HUES64 (cell line): ENCODE measurements at regions not wholly inside any gene's neighbourhood (a gene's known extent, or its start where the extent isn't known, plus 50 kb on each side); places are given as distances from the start of the nearest gene placed in this dataset.

ENCODE experiments used
- H3K27ac ChIP-seq: 2 replicates; pipeline ENCODE4 v1.7.0; 2013; ENCODE audit warnings: low read depth, low read length, inconsistent platforms
- H3K27me3 ChIP-seq: 2 replicates; pipeline ENCODE4 v1.6.1; 2013; ENCODE audit warnings: mild to moderate bottlenecking, low read length; ENCODE audit not compliant: insufficient read depth
- H3K36me3 ChIP-seq: 2 replicates; pipeline ENCODE4 v1.6.1; 2013; ENCODE audit warnings: mild to moderate bottlenecking, low read length; ENCODE audit not compliant: insufficient read depth
- H3K4me1 ChIP-seq: 2 replicates; pipeline ENCODE4 v1.6.1; 2013; ENCODE audit warnings: mild to moderate bottlenecking, low read length, moderate library complexity; ENCODE audit not compliant: insufficient read depth
- H3K4me3 ChIP-seq: 2 replicates; pipeline ENCODE4 v1.5.1; 2013; ENCODE audit warnings: mild to moderate bottlenecking, low read length, moderate library complexity
- H3K9ac ChIP-seq: 2 replicates; pipeline ENCODE4 v1.6.1; 2013; ENCODE audit warnings: mild to moderate bottlenecking, low read depth, low read length
- H3K9me3 ChIP-seq: 2 replicates; pipeline ENCODE4 v1.6.1; 2013; ENCODE audit warnings: low read depth, low read length; ENCODE audit not compliant: insufficient read depth
- WGBS: fragments of 150-250, 120-280 bp; methylation state at CpG from one replicate; pipeline ENCODE4 v1.1.7; 2013; ENCODE audit warnings: missing lambda C conversion rate; 5-methylcytosine and 5-hydroxymethylcytosine counted together

GRCh38 chr12:127925971-127926370, 341.0 kb upstream of the TMEM132C start:
- WGBS, result 47% methylated on average over 4 of the region's 4 CpGs
- no peaks in the 10 kb centered on the region for H3K4me1 ChIP-seq
- no peak overlapping the region for H3K4me3 ChIP-seq
- H3K9me3 ChIP-seq, result no peaks in the 10 kb centered on the region
- H3K36me3 ChIP-seq, result no peaks in the 10 kb centered on the region
- H3K27ac ChIP-seq, result no peak overlapping the region
- H3K9ac ChIP-seq, result no peak overlapping the region
- no peaks in the 10 kb centered on the region for H3K27me3 ChIP-seq

GRCh38 chr12:127928178-127928577, 338.8 kb upstream of the TMEM132C start:
- Histone ChIP-seq H3K27ac (no peak overlapping the region), H3K9ac (no peak overlapping the region), H3K36me3 (no peaks in the 10 kb centered on the region), H3K4me3 (no peak overlapping the region), H3K27me3 (no peaks in the 10 kb centered on the region), H3K9me3 (no peaks in the 10 kb centered on the region), H3K4me1 (no peaks in the 10 kb centered on the region)
- WGBS, result 74% methylated on average over 5 of the region's 5 CpGs

DNA sequence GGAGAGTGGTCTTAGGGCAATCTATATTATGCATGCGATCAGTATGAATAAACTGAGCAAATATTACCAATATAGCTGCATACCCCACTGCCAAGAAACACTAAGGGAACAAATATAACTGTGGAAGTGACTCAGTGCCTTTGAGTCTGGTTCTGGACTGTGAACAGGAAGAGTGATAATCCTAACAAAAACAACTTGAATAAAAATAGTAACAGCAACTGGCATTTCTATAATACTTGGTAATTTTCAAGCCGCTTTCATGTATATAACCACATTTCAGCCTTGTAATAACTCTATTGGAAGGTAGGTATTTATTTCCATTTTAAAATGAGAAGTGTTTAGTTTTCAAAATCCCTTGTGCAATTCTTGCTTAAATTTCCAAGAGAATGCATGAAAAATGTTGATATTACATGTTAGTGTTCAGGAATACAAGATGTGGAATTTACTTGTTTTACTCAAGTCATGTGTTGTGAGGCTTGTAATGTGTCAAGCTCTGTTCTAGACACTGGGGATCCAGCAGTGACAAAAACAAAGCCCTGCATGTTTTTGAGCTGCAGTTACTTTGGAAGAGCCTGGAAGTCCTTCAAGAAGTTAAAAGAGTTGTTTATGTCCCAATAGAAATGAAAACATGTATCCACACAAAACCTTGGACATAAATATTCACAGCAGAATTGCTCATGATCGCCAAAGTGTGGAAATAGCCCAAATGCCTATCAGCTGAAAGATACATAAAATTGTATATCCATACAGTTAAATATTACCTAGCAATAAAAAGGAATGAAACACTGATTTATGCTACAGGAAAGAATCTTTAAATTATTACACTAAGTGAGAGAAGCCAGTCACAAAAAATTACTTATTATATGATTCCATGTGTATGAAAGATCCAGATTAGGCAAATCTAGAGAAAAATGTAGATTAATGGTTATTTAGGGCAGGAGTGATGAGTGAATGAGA, 338.1 kb upstream of the TMEM132C start:
- Histone ChIP-seq H3K9me3 (no peaks in the 10 kb centered on the region), H3K27me3 (no peaks in the 10 kb centered on the region), H3K4me3 (no peak overlapping the region), H3K36me3 (no peaks in the 10 kb centered on the region), H3K4me1 (no peaks in the 10 kb centered on the region), H3K27ac (no peak overlapping the region), H3K9ac (no peak overlapping the region)
- 93% methylated on average over 1 of the region's 3 CpGs for WGBS

DNA sequence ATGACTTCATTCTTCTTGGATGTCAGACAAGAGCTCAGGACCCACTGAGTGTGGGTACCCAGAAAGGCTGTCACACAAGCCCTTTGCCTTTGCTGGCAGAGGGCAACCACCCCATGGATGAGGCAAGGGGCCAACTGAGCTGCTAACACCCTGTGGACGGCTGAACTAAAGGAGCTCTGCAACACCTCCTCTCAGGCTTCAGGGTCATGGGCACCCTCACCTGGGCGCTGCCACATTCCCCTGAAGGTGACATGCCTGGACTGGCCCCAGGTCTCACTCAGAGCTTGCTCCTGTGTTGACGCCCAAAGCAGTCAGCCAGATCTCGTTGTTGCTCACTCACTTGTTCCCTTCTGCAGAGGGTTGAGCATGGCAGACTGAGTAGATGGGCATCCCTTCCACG, 336.8 kb upstream of the TMEM132C start:
- no peaks in the 10 kb centered on the region for H3K4me1 ChIP-seq
- no peak overlapping the region for H3K9ac ChIP-seq
- no peak overlapping the region for H3K27ac ChIP-seq
- 77% methylated on average over 5 of the region's 5 CpGs for WGBS
- no peaks in the 10 kb centered on the region for H3K36me3 ChIP-seq
- H3K27me3 ChIP-seq, result no peaks in the 10 kb centered on the region
- H3K4me3 ChIP-seq, result no peak overlapping the region
- no peaks in the 10 kb centered on the region for H3K9me3 ChIP-seq

- Histone ChIP-seq H3K9me3 (no peaks in the 10 kb centered on the region), H3K9ac (no peak overlapping the region), H3K4me1 (no peaks in the 10 kb centered on the region), H3K4me3 (no peak overlapping the region), H3K36me3 (no peaks in the 10 kb centered on the region), H3K27ac (no peak overlapping the region), H3K27me3 (no peaks in the 10 kb centered on the region)
- no CpG with 5 or more reads among the region's 1 CpG for WGBS
Measured at GRCh38 chr12:127934409-127934808, 332.6 kb upstream of the TMEM132C start.

GRCh38 chr12:127936463-127936862, 330.5 kb upstream of the TMEM132C start:
- WGBS, result 97% methylated on average over 2 of the region's 2 CpGs
- Histone ChIP-seq H3K27ac (no peak overlapping the region), H3K9me3 (no peaks in the 10 kb centered on the region), H3K4me3 (no peak overlapping the region), H3K36me3 (no peaks in the 10 kb centered on the region), H3K27me3 (no peaks in the 10 kb centered on the region), H3K4me1 (no peaks in the 10 kb centered on the region), H3K9ac (no peak overlapping the region)

DNA sequence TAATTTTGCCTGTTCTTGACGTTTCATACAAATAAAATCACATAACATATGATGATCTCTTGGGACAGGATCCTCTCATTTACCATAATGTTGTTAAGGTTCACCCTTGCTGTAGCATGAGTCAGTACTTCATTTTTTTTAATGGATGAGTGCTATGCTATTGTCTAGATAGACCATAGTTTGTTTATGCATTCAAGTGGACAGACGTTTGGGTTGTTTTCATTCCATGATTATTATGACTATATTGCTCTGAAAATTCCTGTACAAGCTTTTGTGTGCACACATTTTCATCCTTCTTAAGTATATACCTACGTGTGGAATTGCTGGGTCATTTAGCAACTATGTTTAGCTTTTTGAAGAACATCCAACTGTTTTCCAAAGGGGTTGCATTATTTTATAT, 325.6 kb upstream of the TMEM132C start:
- no peak overlapping the region for H3K27ac ChIP-seq
- H3K4me1 ChIP-seq, result no peaks in the 10 kb centered on the region
- no peak overlapping the region for H3K4me3 ChIP-seq
- H3K9me3 ChIP-seq, result no peaks in the 10 kb centered on the region
- H3K36me3 ChIP-seq, result no peaks in the 10 kb centered on the region
- no peaks in the 10 kb centered on the region for H3K27me3 ChIP-seq
- 90% methylated on average over 3 of the region's 3 CpGs for WGBS
- no peak overlapping the region for H3K9ac ChIP-seq

- no peak overlapping the region for H3K4me3 ChIP-seq
- H3K27ac ChIP-seq, result no peak overlapping the region
- no peaks in the 10 kb centered on the region for H3K36me3 ChIP-seq
- no peaks in the 10 kb centered on the region for H3K9me3 ChIP-seq
- WGBS, result 91% methylated on average over 3 of the region's 3 CpGs
- no peaks in the 10 kb centered on the region for H3K4me1 ChIP-seq
- H3K27me3 ChIP-seq, result no peaks in the 10 kb centered on the region
- H3K9ac ChIP-seq, result no peak overlapping the region
Measured at GRCh38 chr12:127942981-127943380, 324.0 kb upstream of the TMEM132C start.

- 87% methylated on average over 10 of the region's 10 CpGs for WGBS
- H3K27ac ChIP-seq, result no peak overlapping the region
- no peaks in the 10 kb centered on the region for H3K9me3 ChIP-seq
- no peaks in the 10 kb centered on the region for H3K27me3 ChIP-seq
- no peaks in the 10 kb centered on the region for H3K4me1 ChIP-seq
- no peak overlapping the region for H3K4me3 ChIP-seq
- no peak overlapping the region for H3K9ac ChIP-seq
- H3K36me3 ChIP-seq, result no peaks in the 10 kb centered on the region
Measured at GRCh38 chr12:127943481-127944210, 323.3 kb upstream of the TMEM132C start.

GRCh38 chr12:127944211-127944899, 322.6 kb upstream of the TMEM132C start:
- no peak overlapping the region for H3K27ac ChIP-seq
- WGBS, result 95% methylated on average over 9 of the region's 9 CpGs

More at GRCh38 chr12:127944211-127944899, 322.6 kb upstream of the TMEM132C start:
- H3K9ac ChIP-seq, result no peak overlapping the region
- no peaks in the 10 kb centered on the region for H3K27me3 ChIP-seq
- H3K36me3 ChIP-seq, result no peaks in the 10 kb centered on the region
- no peaks in the 10 kb centered on the region for H3K4me1 ChIP-seq
- H3K9me3 ChIP-seq, result no peaks in the 10 kb centered on the region
- no peak overlapping the region for H3K4me3 ChIP-seq
